Pancreas (tissue), 10 donors: ENCODE measurements at regions not wholly inside any gene's neighbourhood (a gene's known extent, or its start where the extent isn't known, plus 50 kb on each side); places are given as distances from the start of the nearest gene placed in this dataset.

Experiments
- ATAC-seq, 4 donors: fragments of 200-7000 bp; cut with Tn5 transposase; one replicate each; pipeline versions ENCODE4 v1.8.0 to v1.9.1; 2020; ENCODE audit warnings: mild to moderate bottlenecking in 4 of 4, moderate library complexity in 4 of 4
- DNase-seq, 6 donors: peaks; one replicate each; pipeline ENCODE4 v3.0.0-alpha.2; 2020
- FAIRE-seq: peaks from 2 replicates; lab custom pipeline; 2012; peaks lifted over from hg19 to GRCh38; lab: Jason Lieb, UNC
- H3K27ac ChIP-seq, 4 donors: fragments of 200-600 bp; sonication (generic); 1 replicate in 3 of 4; 2 replicates in 1 of 4; pipeline versions ENCODE4 v1.5.0 to v1.8.0; 2020
- H3K27me3 ChIP-seq, 4 donors: fragments of 200-600 bp; one replicate each; pipeline ENCODE4 v1.8.0; 2021
- H3K36me3 ChIP-seq, 3 donors: fragments of 200-600 bp; sonication (generic) in 1 of 3; one replicate each; pipeline versions ENCODE4 v1.5.0 to v1.8.0; 2020 to 2021
- H3K4me1 ChIP-seq, 3 donors: fragments of 200-600 bp; one replicate each; pipeline ENCODE4 v1.8.0; 2021
- H3K4me3 ChIP-seq, 4 donors: fragments of 200-600 bp; sonication (generic) in 2 of 4; one replicate each; pipeline versions ENCODE4 v1.5.0 to v1.8.0; 2020 to 2021
- H3K9me3 ChIP-seq, 4 donors: fragments of 200-600 bp; one replicate each; pipeline ENCODE4 v1.8.0; 2021
- WGBS, 2 donors: extraction: QIAGEN DNeasy Blood & Tissue Kit; methylation state at CpG; one replicate each; pipeline ENCODE4 v1.1.7; 2013; 5-methylcytosine and 5-hydroxymethylcytosine counted together
- intact Hi-C, 3 donors: fragments of 100-400 bp; cut with DNase I; formaldehyde crosslinking; loops; one replicate each; pipeline versions ENCODE4 v1.11.1 to v1.14.2; 2022
- TF ChIP-seq, protein P1 (sequence below), 4 donors: fragments of 200-600 bp; sonication (generic) in 3 of 4; IDR thresholded peaks; one replicate each; pipeline versions ENCODE4 v1.5.0 to v1.8.0; 2021; ENCODE audit warnings: antibody characterized with exemption in 4 of 4
- donor health status: healthy with polysubstance abuse.
- donor health status: DM: no; HTN: no; CAD: no; lungs with moderate emphysema.
- donor health status: DM: no; HTN: no; CAD: no.
- donor health status: control.
- donor health status: control.
- donor health status: Bipolar disorder and iron deficiency.
- donor health status: DM: yes; HTN: yes; CAD: no.
- donor health status: DM: no; HTN: no; CAD: no.
- donor health status: DM: no; HTN: no; CAD: no.
- donor health status: DM: yes; HTN: yes; CAD: no.

DNA sequence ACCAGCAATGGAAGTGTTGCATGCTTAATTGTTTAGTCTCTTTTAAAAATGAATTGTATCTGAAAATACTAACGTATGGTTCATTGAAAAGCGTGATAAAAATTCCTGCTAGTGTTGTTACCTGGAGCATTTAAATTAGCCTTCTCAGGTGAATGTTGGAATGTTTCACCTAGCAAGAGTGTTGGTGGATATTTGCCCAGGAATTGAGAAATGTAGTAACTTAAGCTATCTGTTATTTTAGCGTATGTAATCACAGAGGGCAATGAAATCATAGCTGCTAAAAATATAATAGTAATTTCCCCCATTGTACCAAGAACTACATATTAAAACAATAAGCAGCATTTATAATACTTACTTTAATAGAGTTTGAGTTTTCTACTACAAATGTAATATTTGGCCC lies 166.1 kb upstream of the KIAA1217 start:
- Histone ChIP-seq H3K27ac (peak overlapping the region in 2 of 4 donors; percentile 48 to 55), H3K4me3 (peak overlapping the region in 1 of 4 donors; percentile 29), H3K9me3 (no peaks in the 10 kb centered on the region), H3K36me3 (no peaks in the 10 kb centered on the region), H3K27me3 (no peaks in the 10 kb centered on the region), H3K4me1 (peaks cover 0 to 20% (median 15%) of the 10 kb centered on the region in 3 donors)
- WGBS, 2 donors = 29 to 38% methylated on average over 3 of the region's 3 CpGs
- TF ChIP-seq, protein P1, sequence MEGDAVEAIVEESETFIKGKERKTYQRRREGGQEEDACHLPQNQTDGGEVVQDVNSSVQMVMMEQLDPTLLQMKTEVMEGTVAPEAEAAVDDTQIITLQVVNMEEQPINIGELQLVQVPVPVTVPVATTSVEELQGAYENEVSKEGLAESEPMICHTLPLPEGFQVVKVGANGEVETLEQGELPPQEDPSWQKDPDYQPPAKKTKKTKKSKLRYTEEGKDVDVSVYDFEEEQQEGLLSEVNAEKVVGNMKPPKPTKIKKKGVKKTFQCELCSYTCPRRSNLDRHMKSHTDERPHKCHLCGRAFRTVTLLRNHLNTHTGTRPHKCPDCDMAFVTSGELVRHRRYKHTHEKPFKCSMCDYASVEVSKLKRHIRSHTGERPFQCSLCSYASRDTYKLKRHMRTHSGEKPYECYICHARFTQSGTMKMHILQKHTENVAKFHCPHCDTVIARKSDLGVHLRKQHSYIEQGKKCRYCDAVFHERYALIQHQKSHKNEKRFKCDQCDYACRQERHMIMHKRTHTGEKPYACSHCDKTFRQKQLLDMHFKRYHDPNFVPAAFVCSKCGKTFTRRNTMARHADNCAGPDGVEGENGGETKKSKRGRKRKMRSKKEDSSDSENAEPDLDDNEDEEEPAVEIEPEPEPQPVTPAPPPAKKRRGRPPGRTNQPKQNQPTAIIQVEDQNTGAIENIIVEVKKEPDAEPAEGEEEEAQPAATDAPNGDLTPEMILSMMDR (IDR thresholded peaks at IDR 0.05) = no peak
- DNase-seq = no peak
- no peak for FAIRE-seq
- ATAC-seq = peak in 3 of 4 donors; percentile 21 to 56 (median 52)
- intact Hi-C loops = no loop called here

DNA sequence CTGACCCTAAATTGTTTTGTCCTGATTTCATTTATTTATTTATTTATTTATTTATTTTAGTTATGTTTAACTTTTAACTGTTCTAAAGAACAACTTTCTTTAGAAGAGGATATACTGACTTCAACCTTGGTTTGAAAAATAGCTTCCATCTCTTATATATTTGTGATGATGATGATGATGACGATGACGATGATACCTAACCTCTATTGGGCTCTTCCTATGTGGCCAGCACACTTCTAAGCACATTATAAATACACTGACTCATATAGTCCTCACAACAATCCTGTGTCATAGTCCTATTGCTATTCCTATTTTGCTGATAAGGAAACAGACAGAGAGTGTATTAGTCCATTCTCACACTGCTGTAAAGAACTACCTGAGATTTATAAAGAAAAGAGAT lies 162.9 kb upstream of the KIAA1217 start:
- Histone ChIP-seq H3K4me3 (no peak overlapping the region), H3K9me3 (no peaks in the 10 kb centered on the region), H3K4me1 (peaks cover 0 to 16% (median 8%) of the 10 kb centered on the region in 3 donors), H3K36me3 (no peaks in the 10 kb centered on the region), H3K27me3 (no peaks in the 10 kb centered on the region), H3K27ac (no peak overlapping the region)
- ATAC-seq (no peak), FAIRE-seq (no peak), DNase-seq (no peak)
- intact Hi-C loops = no loop called here
- TF ChIP-seq, protein P1 (IDR thresholded peaks at IDR 0.05) = no peak
- WGBS, 2 donors = 96% methylated on average over 2 of the region's 2 CpGs

DNA sequence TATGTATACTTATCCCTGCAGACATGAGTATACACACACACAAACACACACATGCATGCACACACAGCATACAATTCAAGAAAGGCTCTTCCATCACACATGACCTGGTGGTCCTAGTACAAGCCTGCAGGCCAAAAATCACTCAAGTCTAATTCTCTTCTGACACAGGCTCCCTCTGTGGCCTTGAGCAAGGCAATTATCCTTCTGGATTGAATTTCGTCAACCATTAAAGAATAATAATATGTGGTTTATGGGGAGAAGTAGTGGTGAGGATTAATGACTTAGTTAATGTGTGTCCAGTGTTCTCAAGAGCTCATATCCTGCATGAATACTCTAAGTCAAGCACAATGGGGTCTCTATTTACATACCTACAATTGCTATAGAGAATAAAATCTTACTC lies 161.8 kb upstream of the KIAA1217 start:
- no peaks in the 10 kb centered on the region for H3K27me3 ChIP-seq
- TF ChIP-seq, protein P1 (IDR thresholded peaks at IDR 0.05) = no peak
- 84 to 93% methylated on average over 1 of the region's 1 CpG for WGBS, 2 donors
- H3K9me3 ChIP-seq = no peaks in the 10 kb centered on the region
- intact Hi-C loops = no loop called here
- H3K27ac ChIP-seq = no peak overlapping the region
- ATAC-seq (no peak), DNase-seq (no peak), FAIRE-seq (no peak)
- no peaks in the 10 kb centered on the region for H3K36me3 ChIP-seq
- H3K4me1 ChIP-seq = peaks cover 0 to 9% (median 8%) of the 10 kb centered on the region in 3 donors
- H3K4me3 ChIP-seq = no peak overlapping the region

DNA sequence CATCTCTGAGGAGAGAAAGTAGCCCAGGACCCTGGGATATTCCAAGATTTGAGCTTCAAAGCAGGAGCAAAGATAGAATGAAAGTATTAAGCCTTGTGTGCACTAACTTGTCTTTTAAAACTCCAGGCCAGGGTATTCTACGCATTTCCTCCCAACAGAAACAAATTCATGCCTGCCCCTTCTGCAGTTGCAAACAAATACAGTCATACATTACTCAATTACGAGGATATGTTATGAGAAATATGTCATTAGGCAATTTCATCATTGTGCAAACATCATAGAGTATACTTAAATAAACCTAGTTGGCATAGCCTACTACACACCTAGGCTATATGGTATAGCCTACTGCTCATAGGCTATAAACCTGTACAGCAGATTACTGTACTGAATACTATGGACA lies 154.5 kb upstream of the KIAA1217 start:
- DNase-seq (no peak), ATAC-seq (no peak), FAIRE-seq (no peak)
- Histone ChIP-seq H3K36me3 (no peaks in the 10 kb centered on the region), H3K9me3 (no peaks in the 10 kb centered on the region), H3K4me3 (no peak overlapping the region), H3K27ac (no peak overlapping the region), H3K4me1 (no peaks in the 10 kb centered on the region), H3K27me3 (no peaks in the 10 kb centered on the region)
- intact Hi-C loops = no loop called here
- TF ChIP-seq, protein P1 (IDR thresholded peaks at IDR 0.05) = no peak
- WGBS, 2 donors = 64 to 73% methylated on average over 2 of the region's 2 CpGs

DNA sequence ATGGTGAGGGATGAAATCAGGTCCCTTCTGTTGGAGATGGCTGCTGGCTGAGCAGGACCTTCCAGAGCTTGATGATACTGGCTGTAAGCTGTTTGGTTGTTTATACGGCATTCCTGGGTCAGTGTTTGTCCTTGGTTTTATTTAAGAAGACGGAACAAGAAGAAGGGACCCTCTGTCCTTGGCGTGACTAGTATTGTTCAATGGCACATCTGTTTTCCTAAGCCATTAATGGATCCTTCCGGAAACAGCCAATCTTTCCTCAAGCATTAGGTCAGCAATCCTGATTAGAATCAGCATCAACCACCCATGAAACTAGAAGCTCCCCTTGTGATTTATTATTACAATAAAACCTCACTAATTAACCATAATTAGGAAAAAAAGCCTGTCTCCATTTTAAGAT lies 128.7 kb upstream of the KIAA1217 start:
- 83 to 88% methylated on average over 4 of the region's 4 CpGs for WGBS, 2 donors
- no peak for FAIRE-seq

More for the DNA sequence above, 128.7 kb upstream of the KIAA1217 start:
- TF ChIP-seq, protein P1 (IDR thresholded peaks at IDR 0.05) = no peak
- ATAC-seq = no peak
- Histone ChIP-seq H3K36me3 (no peaks in the 10 kb centered on the region), H3K4me1 (no peaks in the 10 kb centered on the region), H3K27ac (no peak overlapping the region), H3K4me3 (no peak overlapping the region), H3K9me3 (no peaks in the 10 kb centered on the region), H3K27me3 (no peaks in the 10 kb centered on the region)
- intact Hi-C loops = no loop called here
- DNase-seq = no peak
